CD4-positive, alpha-beta T cell treated with Interleukin-17A for 1 hour (primary cell): ENCODE measurements at regions not wholly inside any gene's neighbourhood (a gene's known extent, or its start where the extent isn't known, plus 50 kb on each side); places are given as distances from the start of the nearest gene placed in this dataset.

Experiments
- DNase-seq: peaks from one replicate; pipeline ENCODE4 v3.0.0-alpha.2; 2020

- no peak for DNase-seq
Measured at GRCh38 chr21:26784974-26785373, 60.2 kb downstream of the ADAMTS1 start.

- no peak for DNase-seq
Measured at GRCh38 chr21:26783466-26784195, 61.6 kb downstream of the ADAMTS1 start.

- DNase-seq, result no peak
Measured at GRCh38 chr21:26782747-26783146, 62.5 kb downstream of the ADAMTS1 start.

GRCh38 chr21:26782331-26782730, 62.9 kb downstream of the ADAMTS1 start:
- DNase-seq, result no peak

GRCh38 chr21:26781331-26781730, 63.9 kb downstream of the ADAMTS1 start:
- DNase-seq, result no peak

- no peak for DNase-seq
Measured at GRCh38 chr21:26777166-26777565, 68.0 kb downstream of the ADAMTS1 start.

GRCh38 chr21:26776310-26777021, 68.7 kb downstream of the ADAMTS1 start:
- DNase-seq, result no peak

- DNase-seq, result no peak
Measured at GRCh38 chr21:26773058-26773457, 72.2 kb downstream of the ADAMTS1 start.

GRCh38 chr21:26769613-26770188, 75.5 kb downstream of the ADAMTS1 start:
- peak; percentile 14 for DNase-seq

GRCh38 chr21:26766826-26767325, 78.3 kb downstream of the ADAMTS1 start:
- no peak for DNase-seq

- no peak for DNase-seq
Measured at GRCh38 chr21:26761174-26761915, 83.9 kb downstream of the ADAMTS1 start.

GRCh38 chr21:26759731-26760130, 85.5 kb downstream of the ADAMTS1 start:
- DNase-seq, result no peak

GRCh38 chr21:26758083-26758880, 86.9 kb downstream of the ADAMTS1 start:
- DNase-seq, result no peak

GRCh38 chr21:26756491-26757159, 88.6 kb downstream of the ADAMTS1 start:
- DNase-seq, result no peak

GRCh38 chr21:26754853-26755252, 90.4 kb downstream of the ADAMTS1 start:
- no peak for DNase-seq

GRCh38 chr21:26753822-26754221, 91.4 kb downstream of the ADAMTS1 start:
- no peak for DNase-seq

GRCh38 chr21:26752849-26753248, 92.4 kb downstream of the ADAMTS1 start:
- DNase-seq, result no peak

- DNase-seq, result no peak
Measured at GRCh38 chr21:26751305-26751704, 93.9 kb downstream of the ADAMTS1 start.

- no peak for DNase-seq
Measured at GRCh38 chr21:26748066-26748465, 97.1 kb downstream of the ADAMTS1 start.

GRCh38 chr21:26747216-26747615, 98.0 kb downstream of the ADAMTS1 start:
- no peak for DNase-seq

- DNase-seq, result no peak
Measured at GRCh38 chr21:26743524-26743923, 101.7 kb downstream of the ADAMTS1 start.

GRCh38 chr21:26739189-26739588, 106.0 kb downstream of the ADAMTS1 start:
- no peak for DNase-seq
